Gastrocnemius medialis (tissue), 4 donors: ENCODE measurements at regions not wholly inside any gene's neighbourhood (a gene's known extent, or its start where the extent isn't known, plus 50 kb on each side); places are given as distances from the start of the nearest gene placed in this dataset.
A peak's percentile ranks its signal among the peaks of the same experiment; 100 is the strongest.

ENCODE experiments used
- ATAC-seq, 2 donors: fragments of 150-250 bp; one replicate each; pipeline ENCODE4 v1.9.1; 2016
- DNase-seq, 2 donors: peaks; one replicate each; pipeline ENCODE4 v3.0.0-alpha.2; 2019
- H3K27ac ChIP-seq, 4 donors: fragments of 200-600 bp; sonication (generic); 1 replicate in 1 of 4; 2 replicates in 3 of 4; pipeline ENCODE4 v1.5.1; 2016 to 2018; ENCODE audit warnings: mild to moderate bottlenecking in 2 of 4, moderate library complexity in 1 of 4
- H3K27me3 ChIP-seq, 3 donors: fragments of 200-600 bp; sonication (generic) in 2 of 3; 1 replicate in 1 of 3; 2 replicates in 2 of 3; pipeline versions ENCODE4 v1.5.1 to v1.6.0; 2016 to 2019; ENCODE audit warnings: mild to moderate bottlenecking in 1 of 3, moderate library complexity in 1 of 3
- H3K36me3 ChIP-seq, 2 donors: fragments of 200-600 bp; sonication (generic) in 1 of 2; one replicate each; pipeline ENCODE4 v1.5.1; 2017 to 2018
- H3K4me1 ChIP-seq, 2 donors: fragments of 200-600 bp; sonication (generic) in 1 of 2; one replicate each; pipeline ENCODE4 v1.5.1; 2016 to 2017; ENCODE audit warnings: mild to moderate bottlenecking in 2 of 2
- H3K4me3 ChIP-seq, 4 donors: fragments of 200-600 bp; sonication (generic) in 3 of 4; 1 replicate in 1 of 4; 2 replicates in 3 of 4; pipeline ENCODE4 v1.5.1; 2016 to 2019; ENCODE audit warnings: mild to moderate bottlenecking in 2 of 4
- H3K9me3 ChIP-seq, 3 donors: fragments of 200-600 bp; sonication (generic) in 2 of 3; 1 replicate in 1 of 3; 2 replicates in 2 of 3; pipeline ENCODE4 v1.5.1; 2016 to 2019
- POLR2A ChIP-seq, 2 donors: fragments of 450-650 bp; IDR thresholded peaks; one replicate each; pipeline ENCODE4 v1.6.1; 2017; ENCODE audit warnings: antibody characterized with exemption in 2 of 2, mild to moderate bottlenecking in 2 of 2, moderate library complexity in 2 of 2
- in situ Hi-C, 4 donors: fragments of 200-750 bp; cut with MboI; loops; one replicate each; pipeline versions ENCODE4 v1.15.0 to v1.8.0; 2017; ENCODE audit warnings: low sequenced_read_pairs in 4 of 4
- intact Hi-C: fragments of 100-400 bp; cut with DNase I; formaldehyde crosslinking; loops from one replicate; pipeline ENCODE4 v1.15.1; 2023; ENCODE audit warnings: low total_unique reads
- TF ChIP-seq, protein P1 (sequence below), 5 experiments: fragments of 450-650 bp in 3 of 5; fragments of 200-600 bp in 2 of 5; sonication (generic) in 2 of 5; IDR thresholded peaks in 4 of 5; conservative IDR thresholded peaks in 1 of 5; 1 replicate in 4 of 5; 2 replicates in 1 of 5; pipeline ENCODE4 v1.5.1; 2016 to 2019; ENCODE audit warnings: antibody characterized with exemption in 5 of 5, mild to moderate bottlenecking in 3 of 5, moderate library complexity in 3 of 5

DNA sequence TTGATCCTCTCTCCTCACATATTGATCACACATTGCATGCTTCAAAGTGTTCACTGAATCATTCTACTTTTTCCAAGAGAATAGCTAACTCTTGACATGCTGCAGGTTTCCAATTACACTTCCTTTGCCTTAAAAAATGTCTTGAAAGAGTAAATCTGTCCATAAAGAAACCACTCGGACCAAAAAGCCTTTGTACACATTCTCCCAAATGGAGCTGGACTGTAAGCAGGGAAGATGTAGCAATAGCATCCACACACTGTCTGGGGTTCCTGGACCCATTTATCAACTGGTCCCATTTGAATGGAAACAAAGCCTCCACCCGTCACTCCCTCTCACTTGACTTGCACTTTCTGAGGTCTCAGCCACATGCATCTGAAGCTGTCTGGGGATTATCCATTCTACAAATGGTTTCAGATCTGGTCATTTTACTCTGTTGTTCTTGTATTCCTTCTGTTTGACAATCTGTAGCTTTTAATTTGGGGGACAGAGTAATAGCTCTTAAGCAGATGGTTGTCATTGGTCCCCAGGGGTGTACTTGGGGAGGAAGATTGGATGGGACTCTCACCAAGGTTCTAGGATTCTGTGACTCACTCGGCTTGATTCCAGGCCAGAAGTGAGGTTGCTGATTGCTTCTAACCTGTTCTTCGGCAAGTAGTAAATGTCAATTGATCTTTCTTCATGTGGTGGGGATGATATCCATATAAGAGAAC is 203.5 kb downstream of the HIBADH start:
- no peaks in the 10 kb centered on the region for H3K4me1 ChIP-seq
- DNase-seq (peak in 1 of 2 donors; percentile 23), ATAC-seq (peak; percentile 31 to 46)
- intact Hi-C loops: no loop called here
- no peak overlapping the region for H3K4me3 ChIP-seq
- H3K27me3 ChIP-seq: peaks cover 0 to 4% (median 3%) of the 10 kb centered on the region in 3 donors
- H3K27ac ChIP-seq: peak overlapping the region; percentile 4 to 62 (median 29)
- H3K9me3 ChIP-seq: no peaks in the 10 kb centered on the region
- no peaks in the 10 kb centered on the region for H3K36me3 ChIP-seq
- no peak for TF ChIP-seq POLR2A (IDR thresholded peaks at IDR 0.05)
- in situ Hi-C loops: no loop called here

- Histone ChIP-seq H3K9me3 (no peaks in the 10 kb centered on the region), H3K4me1 (no peaks in the 10 kb centered on the region), H3K36me3 (no peaks in the 10 kb centered on the region), H3K27ac (peak overlapping the region in 2 of 4 donors; percentile 28 to 62), H3K27me3 (peaks cover 3 to 4% (median 4%) of the 10 kb centered on the region in 3 donors), H3K4me3 (no peak overlapping the region)
- in situ Hi-C loops: no loop called here
- DNase-seq: no peak
- no peak for TF ChIP-seq POLR2A (IDR thresholded peaks at IDR 0.05)
- TF ChIP-seq, protein P1, sequence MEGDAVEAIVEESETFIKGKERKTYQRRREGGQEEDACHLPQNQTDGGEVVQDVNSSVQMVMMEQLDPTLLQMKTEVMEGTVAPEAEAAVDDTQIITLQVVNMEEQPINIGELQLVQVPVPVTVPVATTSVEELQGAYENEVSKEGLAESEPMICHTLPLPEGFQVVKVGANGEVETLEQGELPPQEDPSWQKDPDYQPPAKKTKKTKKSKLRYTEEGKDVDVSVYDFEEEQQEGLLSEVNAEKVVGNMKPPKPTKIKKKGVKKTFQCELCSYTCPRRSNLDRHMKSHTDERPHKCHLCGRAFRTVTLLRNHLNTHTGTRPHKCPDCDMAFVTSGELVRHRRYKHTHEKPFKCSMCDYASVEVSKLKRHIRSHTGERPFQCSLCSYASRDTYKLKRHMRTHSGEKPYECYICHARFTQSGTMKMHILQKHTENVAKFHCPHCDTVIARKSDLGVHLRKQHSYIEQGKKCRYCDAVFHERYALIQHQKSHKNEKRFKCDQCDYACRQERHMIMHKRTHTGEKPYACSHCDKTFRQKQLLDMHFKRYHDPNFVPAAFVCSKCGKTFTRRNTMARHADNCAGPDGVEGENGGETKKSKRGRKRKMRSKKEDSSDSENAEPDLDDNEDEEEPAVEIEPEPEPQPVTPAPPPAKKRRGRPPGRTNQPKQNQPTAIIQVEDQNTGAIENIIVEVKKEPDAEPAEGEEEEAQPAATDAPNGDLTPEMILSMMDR (IDR thresholded peaks at IDR 0.05 in 4 of 5, conservative IDR thresholded peaks at IDR 0.05 in 1 of 5): no peak
- ATAC-seq: peak; percentile 38 to 62
- intact Hi-C loops: loop anchor here (10.0 kb wide), 1 partner anchor 95 kb away; no protein-coding TSS in a partner anchor
These were observed 203.0 kb downstream of the HIBADH start for GRCh38 chr7:27459731-27460053.

GRCh38 chr7:27462575-27463270 is 200.0 kb downstream of the HIBADH start:
- Histone ChIP-seq H3K27me3 (peaks cover 3 to 7% (median 4%) of the 10 kb centered on the region in 3 donors), H3K9me3 (no peaks in the 10 kb centered on the region), H3K4me1 (no peaks in the 10 kb centered on the region), H3K36me3 (no peaks in the 10 kb centered on the region), H3K4me3 (no peak overlapping the region), H3K27ac (peak overlapping the region; percentile 3 to 46 (median 36))
- intact Hi-C loops: loop anchor here (10.0 kb wide), 1 partner anchor 98 kb away; no protein-coding TSS in a partner anchor
- ATAC-seq (peak; percentile 13 to 63), DNase-seq (peak in 1 of 2 donors; percentile 21)
- TF ChIP-seq, protein P1 (IDR thresholded peaks at IDR 0.05 in 4 of 5, conservative IDR thresholded peaks at IDR 0.05 in 1 of 5): no peak
- TF ChIP-seq POLR2A (IDR thresholded peaks at IDR 0.05): no peak
- in situ Hi-C loops: no loop called here

DNA sequence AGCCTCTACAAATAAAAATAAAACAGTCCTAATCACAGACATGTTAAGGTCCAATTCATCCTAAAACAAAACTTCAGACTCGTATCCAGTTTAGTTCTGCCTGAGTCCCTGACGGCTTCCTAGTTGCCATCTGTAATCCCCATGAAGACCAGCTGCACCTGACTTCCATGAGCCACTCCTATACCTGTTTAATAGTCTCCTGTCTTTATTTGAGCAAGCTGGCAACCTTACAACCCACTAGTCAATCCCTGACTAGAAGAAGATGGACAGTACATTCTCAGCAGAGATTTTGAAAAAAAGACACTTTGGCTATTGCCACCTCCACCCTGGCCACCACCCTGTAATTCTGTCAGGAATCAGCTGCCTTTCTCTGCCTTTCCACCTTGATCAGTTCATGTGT is 197.7 kb downstream of the HIBADH start:
- no peak for ATAC-seq
- H3K4me1 ChIP-seq: no peaks in the 10 kb centered on the region

More for the DNA sequence above, 197.7 kb downstream of the HIBADH start:
- H3K27me3 ChIP-seq: peaks cover 3 to 7% (median 4%) of the 10 kb centered on the region in 3 donors
- intact Hi-C loops: loop anchor here (10.0 kb wide), 1 partner anchor 100 kb away; no protein-coding TSS in a partner anchor
- H3K36me3 ChIP-seq: no peaks in the 10 kb centered on the region
- no peaks in the 10 kb centered on the region for H3K9me3 ChIP-seq
- H3K4me3 ChIP-seq: no peak overlapping the region
- H3K27ac ChIP-seq: no peak overlapping the region
- no peak for DNase-seq
- in situ Hi-C loops: no loop called here
- TF ChIP-seq, protein P1 (IDR thresholded peaks at IDR 0.05 in 4 of 5, conservative IDR thresholded peaks at IDR 0.05 in 1 of 5): no peak
- no peak for TF ChIP-seq POLR2A (IDR thresholded peaks at IDR 0.05)
